SK-N-MC (cell line): ENCODE measurements at regions not wholly inside any gene's neighbourhood (a gene's known extent, or its start where the extent isn't known, plus 50 kb on each side); places are given as distances from the start of the nearest gene placed in this dataset.

ENCODE experiments used
- EZH2 ChIP-seq: fragments of 200-600 bp; sonication (generic); IDR thresholded peaks from one replicate; pipeline ENCODE4 v1.6.1; 2017; ENCODE audit warnings: antibody characterized with exemption
- POLR2AphosphoS5 ChIP-seq: IDR thresholded peaks from 2 replicates; pipeline ENCODE4 v1.6.1; 2012; ENCODE audit warnings: mild to moderate bottlenecking, low read depth, low read length, borderline replicate concordance

- TF ChIP-seq POLR2AphosphoS5 (no peak), EZH2 (no peak)
Observed at GRCh38 chr16:14354561-14355351, 275.3 kb downstream of the PARN start.
